ENCODE measurements at regions not wholly inside any gene's neighbourhood (a gene's known extent, or its start where the extent isn't known, plus 50 kb on each side); places are given as distances from the start of the nearest gene placed in this dataset.

- Histone ChIP-seq H3K27me3 (replicated peaks; ENCODE audit: control insufficient read depth, insufficient read depth, low read length) (no peaks in the 10 kb centered on the region), H3K4me3 (ENCODE audit: low read depth, low read length) (no peak overlapping the region), H3K36me3 (ENCODE audit: control insufficient read depth, insufficient read depth, low read length) (no peaks in the 10 kb centered on the region), H3K9me3 (no peaks in the 10 kb centered on the region), H3K4me1 (peaks cover 5% of the 10 kb centered on the region; the same call in 1 of the 2 replicates)
- no peaks in the 10 kb centered on the region for H3K4me1 Mint-ChIP-seq (ENCODE audit: low read depth, unreplicated experiment)
- H3K27me3 Mint-ChIP-seq (ENCODE audit: insufficient read depth, unreplicated experiment): no peaks in the 10 kb centered on the region
- intact Hi-C loops (cut with micrococcal nuclease; ENCODE audit: unreplicated experiment): no loop called here
- no peak overlapping the region for H3K4me3 Mint-ChIP-seq (ENCODE audit: unreplicated experiment)
- ChIA-PET POLR2A (no interaction called here), CTCF (interaction anchor here (1.1 kb wide), 1 partner anchor 147 kb away, joined by 3 read pairs; no protein-coding TSS in a partner anchor)
- H3K36me3 Mint-ChIP-seq (ENCODE audit: insufficient read depth, unreplicated experiment): no peaks in the 10 kb centered on the region
- no peak overlapping the region for H3K27ac Mint-ChIP-seq (ENCODE audit: unreplicated experiment)
- no TSS peak for BruUV-seq (replicated peaks)
- TF ChIP-seq CTCF (IDR thresholded peaks at IDR 0.05; ENCODE audit: insufficient read depth in 1 of 2, low read depth in 1 of 2, low read length in 1 of 2, severe bottlenecking in 1 of 2, unreplicated experiment in 1 of 2): no peak
- DNase-seq: no peak
- H3K9me3 Mint-ChIP-seq (ENCODE audit: unreplicated experiment): no peaks in the 10 kb centered on the region
Observed at GRCh38 chr22:22035203-22035602, 52.6 kb upstream of the TOP3B start.

- Mint-ChIP-seq H3K9me3 (ENCODE audit: unreplicated experiment) (no peaks in the 10 kb centered on the region), H3K4me1 (ENCODE audit: low read depth, unreplicated experiment) (no peaks in the 10 kb centered on the region), H3K36me3 (ENCODE audit: insufficient read depth, unreplicated experiment) (no peaks in the 10 kb centered on the region), H3K27me3 (ENCODE audit: insufficient read depth, unreplicated experiment) (no peaks in the 10 kb centered on the region), H3K4me3 (ENCODE audit: unreplicated experiment) (no peak overlapping the region), H3K27ac (ENCODE audit: unreplicated experiment) (no peak overlapping the region)
- no peak overlapping the region for H3K4me3 ChIP-seq (ENCODE audit: low read depth, low read length)
- TF ChIP-seq CTCF (IDR thresholded peaks at IDR 0.05; ENCODE audit: insufficient read depth in 1 of 2, low read depth in 1 of 2, low read length in 1 of 2, severe bottlenecking in 1 of 2, unreplicated experiment in 1 of 2): no peak
- intact Hi-C loops (cut with micrococcal nuclease; ENCODE audit: unreplicated experiment): no loop called here
- no peaks in the 10 kb centered on the region for H3K36me3 ChIP-seq (ENCODE audit: control insufficient read depth, insufficient read depth, low read length)
- peaks cover 5% of the 10 kb centered on the region; the same call in 1 of the 2 replicates for H3K4me1 ChIP-seq
- DNase-seq: no peak
- ChIA-PET CTCF (interaction anchor here (1.1 kb wide), 1 partner anchor 147 kb away, joined by 3 read pairs; no protein-coding TSS in a partner anchor), POLR2A (no interaction called here)
- no TSS peak for BruUV-seq (replicated peaks)
- H3K9me3 ChIP-seq: no peaks in the 10 kb centered on the region
- H3K27me3 ChIP-seq (replicated peaks; ENCODE audit: control insufficient read depth, insufficient read depth, low read length): no peaks in the 10 kb centered on the region
Observed at GRCh38 chr22:22034469-22035132, 52.0 kb upstream of the TOP3B start.

GRCh38 chr22:22033803-22034468 lies 51.3 kb upstream of the TOP3B start:
- intact Hi-C loops (cut with micrococcal nuclease; ENCODE audit: unreplicated experiment): no loop called here
- CTCF ChIA-PET: no interaction called here
- POLR2A ChIA-PET: no interaction called here
- peaks cover 5% of the 10 kb centered on the region; the same call in 1 of the 2 replicates for H3K4me1 ChIP-seq
- no peak for DNase-seq
- H3K9me3 Mint-ChIP-seq (ENCODE audit: unreplicated experiment): no peaks in the 10 kb centered on the region
- H3K36me3 Mint-ChIP-seq (ENCODE audit: insufficient read depth, unreplicated experiment): no peaks in the 10 kb centered on the region
- no peaks in the 10 kb centered on the region for H3K4me1 Mint-ChIP-seq (ENCODE audit: low read depth, unreplicated experiment)
- no TSS peak for BruUV-seq (replicated peaks)
- H3K9me3 ChIP-seq: no peaks in the 10 kb centered on the region
- no peaks in the 10 kb centered on the region for H3K27me3 ChIP-seq (replicated peaks; ENCODE audit: control insufficient read depth, insufficient read depth, low read length)
- H3K4me3 ChIP-seq (ENCODE audit: low read depth, low read length): no peak overlapping the region
- H3K27ac Mint-ChIP-seq (ENCODE audit: unreplicated experiment): no peak overlapping the region
- no peaks in the 10 kb centered on the region for H3K27me3 Mint-ChIP-seq (ENCODE audit: insufficient read depth, unreplicated experiment)
- no peaks in the 10 kb centered on the region for H3K36me3 ChIP-seq (ENCODE audit: control insufficient read depth, insufficient read depth, low read length)
- TF ChIP-seq CTCF (IDR thresholded peaks at IDR 0.05; ENCODE audit: insufficient read depth in 1 of 2, low read depth in 1 of 2, low read length in 1 of 2, severe bottlenecking in 1 of 2, unreplicated experiment in 1 of 2): no peak
- no peak overlapping the region for H3K4me3 Mint-ChIP-seq (ENCODE audit: unreplicated experiment)

Data from Caco-2 (cell line).